ENCODE measurements at regions not wholly inside any gene's neighbourhood (a gene's known extent, or its start where the extent isn't known, plus 50 kb on each side); places are given as distances from the start of the nearest gene placed in this dataset.
"Not testable (repeated sequence)": the region's sequence is repeated elsewhere in the genome, so short reads cannot be mapped to it uniquely, and the experiment has no call there.

GRCh38 chr2:184410160-184410559 is 188.2 kb upstream of the ZNF804A start:
- Histone ChIP-seq H3K9me3 (ENCODE audit: control insufficient read depth, low read depth, low read length) (no peaks in the 10 kb centered on the region), H3K9ac (ENCODE audit: low read length) (no peak overlapping the region), H3K27me3 (ENCODE audit: control insufficient read depth, insufficient read depth, low read length) (no peaks in the 10 kb centered on the region), H3K4me3 (ENCODE audit: low read length) (no peak overlapping the region), H3K4me1 (ENCODE audit: control insufficient read depth, low read depth, low read length) (no peaks in the 10 kb centered on the region), H3K27ac (ENCODE audit: low read length) (no peak overlapping the region), H3K36me3 (ENCODE audit: control insufficient read depth, low read depth, low read length) (no peaks in the 10 kb centered on the region)

GRCh38 chr2:184413221-184413620 is 185.1 kb upstream of the ZNF804A start:
- Histone ChIP-seq H3K27ac (ENCODE audit: low read length) (no peak overlapping the region), H3K27me3 (ENCODE audit: control insufficient read depth, insufficient read depth, low read length) (no peaks in the 10 kb centered on the region), H3K36me3 (ENCODE audit: control insufficient read depth, low read depth, low read length) (no peaks in the 10 kb centered on the region), H3K9ac (ENCODE audit: low read length) (no peak overlapping the region), H3K4me3 (ENCODE audit: low read length) (no peak overlapping the region), H3K9me3 (ENCODE audit: control insufficient read depth, low read depth, low read length) (no peaks in the 10 kb centered on the region), H3K4me1 (ENCODE audit: control insufficient read depth, low read depth, low read length) (no peaks in the 10 kb centered on the region)

- Histone ChIP-seq H3K36me3 (ENCODE audit: control insufficient read depth, low read depth, low read length) (no peaks in the 10 kb centered on the region), H3K9ac (ENCODE audit: low read length) (no peak overlapping the region), H3K4me3 (ENCODE audit: low read length) (no peak overlapping the region), H3K27me3 (ENCODE audit: control insufficient read depth, insufficient read depth, low read length) (no peaks in the 10 kb centered on the region), H3K4me1 (ENCODE audit: control insufficient read depth, low read depth, low read length) (no peaks in the 10 kb centered on the region), H3K9me3 (ENCODE audit: control insufficient read depth, low read depth, low read length) (no peaks in the 10 kb centered on the region), H3K27ac (ENCODE audit: low read length) (no peak overlapping the region)
These were observed 184.6 kb upstream of the ZNF804A start for GRCh38 chr2:184413671-184414229.

GRCh38 chr2:184416146-184416913 is 182.0 kb upstream of the ZNF804A start:
- H3K36me3 ChIP-seq (ENCODE audit: control insufficient read depth, low read depth, low read length): no peaks in the 10 kb centered on the region
- no peak overlapping the region for H3K4me3 ChIP-seq (ENCODE audit: low read length)
- H3K27ac ChIP-seq (ENCODE audit: low read length): no peak overlapping the region
- no peak overlapping the region for H3K9ac ChIP-seq (ENCODE audit: low read length)
- H3K9me3 ChIP-seq (ENCODE audit: control insufficient read depth, low read depth, low read length): no peaks in the 10 kb centered on the region
- H3K4me1 ChIP-seq (ENCODE audit: control insufficient read depth, low read depth, low read length): peaks cover 3% of the 10 kb centered on the region
- no peaks in the 10 kb centered on the region for H3K27me3 ChIP-seq (ENCODE audit: control insufficient read depth, insufficient read depth, low read length)

- H3K9ac ChIP-seq (ENCODE audit: low read length): no peak overlapping the region
- no peaks in the 10 kb centered on the region for H3K9me3 ChIP-seq (ENCODE audit: control insufficient read depth, low read depth, low read length)
- no peak overlapping the region for H3K27ac ChIP-seq (ENCODE audit: low read length)
- H3K27me3 ChIP-seq (ENCODE audit: control insufficient read depth, insufficient read depth, low read length): no peaks in the 10 kb centered on the region
- no peak overlapping the region for H3K4me3 ChIP-seq (ENCODE audit: low read length)
- peaks cover 3% of the 10 kb centered on the region for H3K4me1 ChIP-seq (ENCODE audit: control insufficient read depth, low read depth, low read length)
- no peaks in the 10 kb centered on the region for H3K36me3 ChIP-seq (ENCODE audit: control insufficient read depth, low read depth, low read length)
These were observed 178.6 kb upstream of the ZNF804A start for GRCh38 chr2:184419744-184420143.

- not testable (repeated sequence) for H3K4me1 ChIP-seq (ENCODE audit: control insufficient read depth, low read depth, low read length); H3K9me3 ChIP-seq (ENCODE audit: control insufficient read depth, low read depth, low read length); H3K27ac ChIP-seq (ENCODE audit: low read length); H3K9ac ChIP-seq (ENCODE audit: low read length); H3K36me3 ChIP-seq (ENCODE audit: control insufficient read depth, low read depth, low read length); H3K27me3 ChIP-seq (ENCODE audit: control insufficient read depth, insufficient read depth, low read length); H3K4me3 ChIP-seq (ENCODE audit: low read length)
These were observed 176.9 kb upstream of the ZNF804A start for GRCh38 chr2:184421456-184421855.

GRCh38 chr2:184425083-184425482 is 173.2 kb upstream of the ZNF804A start:
- H3K9me3 ChIP-seq (ENCODE audit: control insufficient read depth, low read depth, low read length): no peaks in the 10 kb centered on the region
- H3K27me3 ChIP-seq (ENCODE audit: control insufficient read depth, insufficient read depth, low read length): no peaks in the 10 kb centered on the region
- H3K4me1 ChIP-seq (ENCODE audit: control insufficient read depth, low read depth, low read length): no peaks in the 10 kb centered on the region
- no peak overlapping the region for H3K27ac ChIP-seq (ENCODE audit: low read length)
- H3K9ac ChIP-seq (ENCODE audit: low read length): no peak overlapping the region
- H3K4me3 ChIP-seq (ENCODE audit: low read length): no peak overlapping the region
- H3K36me3 ChIP-seq (ENCODE audit: control insufficient read depth, low read depth, low read length): no peaks in the 10 kb centered on the region

- Histone ChIP-seq H3K36me3 (ENCODE audit: control insufficient read depth, low read depth, low read length) (no peaks in the 10 kb centered on the region), H3K27me3 (ENCODE audit: control insufficient read depth, insufficient read depth, low read length) (no peaks in the 10 kb centered on the region), H3K9ac (ENCODE audit: low read length) (no peak overlapping the region), H3K4me3 (ENCODE audit: low read length) (no peak overlapping the region), H3K4me1 (ENCODE audit: control insufficient read depth, low read depth, low read length) (no peaks in the 10 kb centered on the region), H3K27ac (ENCODE audit: low read length) (no peak overlapping the region), H3K9me3 (ENCODE audit: control insufficient read depth, low read depth, low read length) (no peaks in the 10 kb centered on the region)
These were observed 154.1 kb upstream of the ZNF804A start for GRCh38 chr2:184444217-184444616.

- Histone ChIP-seq H3K9me3 (ENCODE audit: control insufficient read depth, low read depth, low read length) (no peaks in the 10 kb centered on the region), H3K4me3 (ENCODE audit: low read length) (no peak overlapping the region), H3K27ac (ENCODE audit: low read length) (no peak overlapping the region), H3K9ac (ENCODE audit: low read length) (no peak overlapping the region), H3K27me3 (ENCODE audit: control insufficient read depth, insufficient read depth, low read length) (no peaks in the 10 kb centered on the region), H3K36me3 (ENCODE audit: control insufficient read depth, low read depth, low read length) (no peaks in the 10 kb centered on the region), H3K4me1 (ENCODE audit: control insufficient read depth, low read depth, low read length) (no peaks in the 10 kb centered on the region)
These were observed 153.6 kb upstream of the ZNF804A start for GRCh38 chr2:184444623-184445223.

- Histone ChIP-seq H3K9ac (ENCODE audit: low read length) (no peak overlapping the region), H3K27ac (ENCODE audit: low read length) (no peak overlapping the region), H3K36me3 (ENCODE audit: control insufficient read depth, low read depth, low read length) (no peaks in the 10 kb centered on the region), H3K27me3 (ENCODE audit: control insufficient read depth, insufficient read depth, low read length) (no peaks in the 10 kb centered on the region), H3K4me1 (ENCODE audit: control insufficient read depth, low read depth, low read length) (no peaks in the 10 kb centered on the region), H3K9me3 (ENCODE audit: control insufficient read depth, low read depth, low read length) (no peaks in the 10 kb centered on the region), H3K4me3 (ENCODE audit: low read length) (no peak overlapping the region)
These were observed 148.6 kb upstream of the ZNF804A start for GRCh38 chr2:184449760-184450159.

GRCh38 chr2:184452907-184453306 is 145.4 kb upstream of the ZNF804A start:
- H3K4me3 ChIP-seq (ENCODE audit: low read length): no peak overlapping the region
- no peaks in the 10 kb centered on the region for H3K27me3 ChIP-seq (ENCODE audit: control insufficient read depth, insufficient read depth, low read length)
- H3K27ac ChIP-seq (ENCODE audit: low read length): no peak overlapping the region
- H3K9ac ChIP-seq (ENCODE audit: low read length): no peak overlapping the region
- H3K9me3 ChIP-seq (ENCODE audit: control insufficient read depth, low read depth, low read length): no peaks in the 10 kb centered on the region
- H3K36me3 ChIP-seq (ENCODE audit: control insufficient read depth, low read depth, low read length): no peaks in the 10 kb centered on the region
- H3K4me1 ChIP-seq (ENCODE audit: control insufficient read depth, low read depth, low read length): no peaks in the 10 kb centered on the region

GRCh38 chr2:184455624-184456023 is 142.7 kb upstream of the ZNF804A start:
- Histone ChIP-seq H3K27ac (ENCODE audit: low read length) (no peak overlapping the region), H3K9me3 (ENCODE audit: control insufficient read depth, low read depth, low read length) (no peaks in the 10 kb centered on the region), H3K36me3 (ENCODE audit: control insufficient read depth, low read depth, low read length) (no peaks in the 10 kb centered on the region), H3K9ac (ENCODE audit: low read length) (no peak overlapping the region), H3K4me1 (ENCODE audit: control insufficient read depth, low read depth, low read length) (no peaks in the 10 kb centered on the region), H3K27me3 (ENCODE audit: control insufficient read depth, insufficient read depth, low read length) (no peaks in the 10 kb centered on the region), H3K4me3 (ENCODE audit: low read length) (no peak overlapping the region)

All from iPS-18a (cell line).